Kidney (tissue), 13 donors: ENCODE measurements at regions not wholly inside any gene's neighbourhood (a gene's known extent, or its start where the extent isn't known, plus 50 kb on each side); places are given as distances from the start of the nearest gene placed in this dataset.

ENCODE experiments used
- DNase-seq, 5 donors: peaks; one replicate each; pipeline ENCODE4 v3.0.0-alpha.2; 2013 to 2020
- FAIRE-seq: peaks from 2 replicates; lab custom pipeline; 2012; peaks lifted over from hg19 to GRCh38; lab: Jason Lieb, UNC
- H3K27ac ChIP-seq, 2 donors: one replicate each; pipeline ENCODE4 v1.7.0; 2013; ENCODE audit warnings: low read depth in 2 of 2, low read length in 2 of 2, inconsistent platforms in 1 of 2
- H3K27me3 ChIP-seq: one replicate; pipeline ENCODE4 v1.7.1; 2013; ENCODE audit warnings: low read length, inconsistent platforms; ENCODE audit not compliant: control insufficient read depth, insufficient read depth
- H3K36me3 ChIP-seq, 3 donors: one replicate each; pipeline versions ENCODE4 v1.7.0 to v1.7.1; 2013; ENCODE audit warnings: low read length in 3 of 3, control low read depth in 1 of 3, inconsistent platforms in 1 of 3; ENCODE audit not compliant: insufficient read depth in 3 of 3, control insufficient read depth in 2 of 3
- H3K4me1 ChIP-seq, 3 donors: one replicate each; pipeline versions ENCODE4 v1.7.0 to v1.7.1; 2013; ENCODE audit warnings: low read length in 3 of 3, inconsistent platforms in 1 of 3, low read depth in 1 of 3; ENCODE audit not compliant: control insufficient read depth in 2 of 3, insufficient read depth in 2 of 3
- H3K4me3 ChIP-seq, 3 donors: one replicate each; pipeline versions ENCODE4 v1.7.0 to v1.8.1; 2013; ENCODE audit warnings: low read length in 3 of 3, control low read depth in 1 of 3, inconsistent platforms in 1 of 3
- H3K9ac ChIP-seq, 3 donors: one replicate each; pipeline versions ENCODE4 v1.7.0 to v1.7.1; 2013; ENCODE audit warnings: low read length in 3 of 3, control low read depth in 1 of 3, inconsistent platforms in 1 of 3
- H3K9me3 ChIP-seq, 3 donors: one replicate each; pipeline versions ENCODE4 v1.7.0 to v1.7.1; 2013; ENCODE audit warnings: low read length in 3 of 3, control low read depth in 1 of 3, inconsistent platforms in 1 of 3; ENCODE audit not compliant: control insufficient read depth in 2 of 3, insufficient read depth in 1 of 3
- CTCF ChIP-seq: IDR thresholded peaks from 3 replicates; pipeline ENCODE4 v1.5.1; 2012; ENCODE audit warnings: mild to moderate bottlenecking, moderate library complexity, borderline replicate concordance; ENCODE audit not compliant: insufficient read depth; ENCODE audit errors: extremely low read depth
- intact Hi-C: fragments of 100-400 bp; cut with DNase I; formaldehyde crosslinking; loops from one replicate; pipeline ENCODE4 v1.11.1; 2022
- donor health status: control.
- donor health status: control.
- donor health status: control.
- donor health status: control.
- donor health status: control.
- donor health status: DM: yes; HTN: yes; CAD: no.
- donor health status: Normal renal cell carcinoma (clear cell type).

GRCh38 chr5:120926471-120926870 lies 462.4 kb downstream of the PRR16 start:
- Histone ChIP-seq H3K4me1 (no peaks in the 10 kb centered on the region), H3K27me3 (no peaks in the 10 kb centered on the region), H3K36me3 (no peaks in the 10 kb centered on the region), H3K9me3 (no peaks in the 10 kb centered on the region), H3K9ac (no peak overlapping the region), H3K27ac (no peak overlapping the region), H3K4me3 (no peak overlapping the region)
- no peak for TF ChIP-seq CTCF
- DNase-seq (no peak), FAIRE-seq (no peak)
- intact Hi-C loops, result no loop called here

DNA sequence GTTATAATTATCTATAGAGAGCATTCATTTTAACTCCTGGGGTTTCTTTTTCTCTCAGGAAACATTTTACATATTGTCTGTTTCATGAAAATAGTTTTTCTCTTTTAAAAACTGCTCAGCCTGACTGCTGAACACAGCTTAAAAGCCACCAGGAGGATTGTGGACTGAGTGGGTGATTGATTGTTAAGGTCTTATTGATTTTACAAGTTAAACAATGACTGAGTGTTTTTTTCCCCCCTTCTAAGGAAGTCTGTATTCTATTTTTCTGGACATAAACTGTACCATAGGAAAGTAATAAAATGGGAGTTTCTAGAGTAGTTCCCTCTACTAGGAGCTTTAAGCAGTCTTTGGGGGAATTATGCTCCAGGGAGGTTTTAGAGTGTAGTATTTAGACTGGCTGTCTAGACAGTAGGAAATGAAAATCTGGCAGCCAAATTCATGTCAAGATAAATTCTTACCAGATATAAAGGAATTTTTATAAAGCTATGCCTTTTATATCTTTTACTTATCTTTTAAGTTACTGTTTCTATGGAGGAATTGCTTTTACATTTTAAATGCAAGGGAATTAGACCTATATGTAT lies 463.9 kb downstream of the PRR16 start:
- Histone ChIP-seq H3K36me3 (no peaks in the 10 kb centered on the region), H3K9ac (no peak overlapping the region), H3K4me3 (no peak overlapping the region), H3K4me1 (no peaks in the 10 kb centered on the region), H3K9me3 (no peaks in the 10 kb centered on the region), H3K27me3 (no peaks in the 10 kb centered on the region), H3K27ac (no peak overlapping the region)
- intact Hi-C loops, result no loop called here
- DNase-seq, result no peak
- no peak for TF ChIP-seq CTCF
- no peak for FAIRE-seq

DNA sequence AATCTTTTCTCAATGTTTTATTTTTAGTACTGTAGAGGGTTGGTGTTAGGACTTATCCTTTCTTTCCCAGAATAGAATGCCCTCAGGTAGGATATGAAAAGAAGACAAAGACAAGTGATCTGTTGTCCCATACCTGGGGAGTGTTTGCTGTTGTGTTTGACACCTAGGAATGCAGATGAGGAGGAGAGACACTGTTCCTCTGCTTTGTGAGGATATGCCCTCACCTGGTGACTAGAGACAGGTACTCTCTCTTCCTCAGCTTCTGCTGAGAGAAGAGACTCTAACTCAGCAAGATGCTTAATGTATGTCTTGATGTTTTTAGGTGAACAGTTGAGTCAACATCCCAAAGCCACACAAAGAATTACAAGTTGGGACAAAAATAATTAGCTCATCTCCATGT lies 468.4 kb downstream of the PRR16 start:
- no peaks in the 10 kb centered on the region for H3K27me3 ChIP-seq
- intact Hi-C loops, result no loop called here
- no peaks in the 10 kb centered on the region for H3K9me3 ChIP-seq
- no peak overlapping the region for H3K27ac ChIP-seq
- H3K4me1 ChIP-seq, result no peaks in the 10 kb centered on the region
- no peak for FAIRE-seq
- TF ChIP-seq CTCF, result no peak
- H3K9ac ChIP-seq, result no peak overlapping the region
- H3K4me3 ChIP-seq, result no peak overlapping the region
- no peaks in the 10 kb centered on the region for H3K36me3 ChIP-seq
- no peak for DNase-seq

GRCh38 chr5:120934031-120934430 lies 469.9 kb downstream of the PRR16 start:
- H3K4me1 ChIP-seq, result no peaks in the 10 kb centered on the region
- intact Hi-C loops, result no loop called here
- no peaks in the 10 kb centered on the region for H3K9me3 ChIP-seq
- no peaks in the 10 kb centered on the region for H3K36me3 ChIP-seq
- FAIRE-seq (no peak), DNase-seq (no peak)
- no peak overlapping the region for H3K4me3 ChIP-seq
- no peak overlapping the region for H3K9ac ChIP-seq
- TF ChIP-seq CTCF, result no peak
- no peaks in the 10 kb centered on the region for H3K27me3 ChIP-seq
- no peak overlapping the region for H3K27ac ChIP-seq
